Adrenal gland (tissue), 5 donors: ENCODE measurements at regions not wholly inside any gene's neighbourhood (a gene's known extent, or its start where the extent isn't known, plus 50 kb on each side); places are given as distances from the start of the nearest gene placed in this dataset.

Source experiments
- CTCF ChIP-seq, 6 experiments: fragments of 450-650 bp in 4 of 6; fragments of 200-600 bp in 2 of 6; sonication (generic) in 1 of 6; IDR thresholded peaks; 1 replicate in 5 of 6; 2 replicates in 1 of 6; pipeline versions ENCODE4 v1.5.1 to v1.8.0; 2016 to 2021; ENCODE audit warnings: antibody characterized with exemption in 6 of 6, mild to moderate bottlenecking in 2 of 6, moderate library complexity in 1 of 6
- POLR2A ChIP-seq, 2 donors: fragments of 450-650 bp; IDR thresholded peaks; one replicate each; pipeline ENCODE4 v1.6.1; 2017; ENCODE audit warnings: antibody characterized with exemption in 2 of 2, mild to moderate bottlenecking in 2 of 2, moderate library complexity in 1 of 2
- donor health status: DM: no; HTN: no; CAD: no.

- TF ChIP-seq CTCF (IDR thresholded peaks at IDR 0.05), result no peak
- no peak for TF ChIP-seq POLR2A (IDR thresholded peaks at IDR 0.05)
Measured at GRCh38 chr16:63882576-63882975, 1239.3 kb downstream of the CDH11 start.
